Activated naive CD8-positive, alpha-beta T cell treated with anti-CD3 and anti-CD28 coated beads, Interleukin-2, amount 10 ng/mL, durations not matched to agents 7 days and 5 days (primary cell): ENCODE measurements at regions not wholly inside any gene's neighbourhood (a gene's known extent, or its start where the extent isn't known, plus 50 kb on each side); places are given as distances from the start of the nearest gene placed in this dataset.
"Not testable (repeated sequence)": the region's sequence is repeated elsewhere in the genome, so short reads cannot be mapped to it uniquely, and the experiment has no call there.

ENCODE experiments used
- ATAC-seq: fragments of 150-1000 bp; cut with Tn5 transposase; one replicate; pipeline ENCODE4 v1.10.0; 2021; ENCODE audit warnings: low read depth, moderate library complexity
- POLR2A ChIA-PET: fragments of 350-600 bp; sonication (Branson Sonifier 250); formaldehyde crosslinking; loops from one replicate; lab custom pipeline; 2021; ENCODE audit warnings: antibody characterized with exemption; lab: Charles Lee
- DNase-seq: peaks from one replicate; pipeline ENCODE4 v3.0.0; 2021
- H3K27ac Mint-ChIP-seq: one replicate; pipeline ENCODE4 v1.8.0; 2022; ENCODE audit warnings: mild to moderate bottlenecking, mixed read lengths
- H3K27me3 Mint-ChIP-seq: one replicate; pipeline ENCODE4 v1.8.0; 2022; ENCODE audit warnings: mild to moderate bottlenecking, moderate library complexity, mixed read lengths
- H3K36me3 Mint-ChIP-seq: one replicate; pipeline ENCODE4 v1.8.0; 2021; ENCODE audit warnings: mild to moderate bottlenecking, mixed read lengths
- H3K4me1 Mint-ChIP-seq: one replicate; pipeline ENCODE4 v1.8.0; 2021; ENCODE audit warnings: mixed read lengths
- H3K4me3 Mint-ChIP-seq: one replicate; pipeline ENCODE4 v1.8.0; 2022; ENCODE audit warnings: mild to moderate bottlenecking, moderate library complexity, mixed read lengths
- H3K9me3 Mint-ChIP-seq: one replicate; pipeline ENCODE4 v1.8.0; 2021; ENCODE audit warnings: mixed read lengths

- H3K4me3 Mint-ChIP-seq, DNase-seq, ATAC-seq, H3K4me1 Mint-ChIP-seq, POLR2A ChIA-PET, H3K27me3 Mint-ChIP-seq, H3K36me3 Mint-ChIP-seq, H3K27ac Mint-ChIP-seq: not testable (repeated sequence)
- H3K9me3 Mint-ChIP-seq, result peaks cover 23% of the 10 kb centered on the region
Measured at GRCh38 chr4:9577869-9578268, 133.7 kb downstream of the DEFB131A start.

GRCh38 chr4:9582880-9583279 is 138.7 kb downstream of the DEFB131A start:
- POLR2A ChIA-PET, H3K4me1 Mint-ChIP-seq, ATAC-seq, H3K27me3 Mint-ChIP-seq, H3K36me3 Mint-ChIP-seq, DNase-seq, H3K4me3 Mint-ChIP-seq, H3K27ac Mint-ChIP-seq: not testable (repeated sequence)
- peaks cover 12% of the 10 kb centered on the region for H3K9me3 Mint-ChIP-seq

GRCh38 chr4:9592010-9592409 is 147.8 kb downstream of the DEFB131A start:
- Mint-ChIP-seq H3K4me1 (no peaks in the 10 kb centered on the region), H3K9me3 (peaks cover 3% of the 10 kb centered on the region), H3K36me3 (no peaks in the 10 kb centered on the region), H3K4me3 (no peak overlapping the region), H3K27ac (no peak overlapping the region), H3K27me3 (no peaks in the 10 kb centered on the region)
- DNase-seq (no peak), ATAC-seq (no peak)
- POLR2A ChIA-PET, result no interaction called here

GRCh38 chr4:9594948-9595347 is 150.7 kb downstream of the DEFB131A start:
- POLR2A ChIA-PET, result no interaction called here
- no peak overlapping the region for H3K27ac Mint-ChIP-seq
- ATAC-seq, result no peak
- H3K9me3 Mint-ChIP-seq, result peaks cover 3% of the 10 kb centered on the region
- no peak for DNase-seq
- H3K27me3 Mint-ChIP-seq, result no peaks in the 10 kb centered on the region
- H3K4me1 Mint-ChIP-seq, result no peaks in the 10 kb centered on the region
- H3K36me3 Mint-ChIP-seq, result no peaks in the 10 kb centered on the region
- H3K4me3 Mint-ChIP-seq, result no peak overlapping the region

- DNase-seq, H3K4me3 Mint-ChIP-seq, POLR2A ChIA-PET, H3K9me3 Mint-ChIP-seq, H3K36me3 Mint-ChIP-seq, H3K27me3 Mint-ChIP-seq, H3K27ac Mint-ChIP-seq, ATAC-seq, H3K4me1 Mint-ChIP-seq: not testable (repeated sequence)
Measured at GRCh38 chr4:9595531-9595930, 151.3 kb downstream of the DEFB131A start.

GRCh38 chr4:9599266-9599665 is 155.1 kb downstream of the DEFB131A start:
- no peak for DNase-seq
- POLR2A ChIA-PET, result no interaction called here
- Mint-ChIP-seq H3K36me3 (no peaks in the 10 kb centered on the region), H3K4me1 (peaks cover 21% of the 10 kb centered on the region), H3K27ac (no peak overlapping the region), H3K4me3 (no peak overlapping the region), H3K27me3 (no peaks in the 10 kb centered on the region), H3K9me3 (no peaks in the 10 kb centered on the region)
- ATAC-seq, result no peak

GRCh38 chr4:9600246-9600645 is 156.0 kb downstream of the DEFB131A start:
- Mint-ChIP-seq H3K27ac (no peak overlapping the region), H3K9me3 (no peaks in the 10 kb centered on the region), H3K4me3 (no peak overlapping the region), H3K4me1 (peaks cover 31% of the 10 kb centered on the region), H3K36me3 (no peaks in the 10 kb centered on the region), H3K27me3 (no peaks in the 10 kb centered on the region)
- no peak for DNase-seq
- POLR2A ChIA-PET, result no interaction called here
- no peak for ATAC-seq

- Mint-ChIP-seq H3K27me3 (no peaks in the 10 kb centered on the region), H3K4me1 (peaks cover 38% of the 10 kb centered on the region), H3K9me3 (no peaks in the 10 kb centered on the region), H3K27ac (peak overlapping the region; percentile 3), H3K4me3 (no peak overlapping the region), H3K36me3 (no peaks in the 10 kb centered on the region)
- POLR2A ChIA-PET, result no interaction called here
- DNase-seq, result no peak
- no peak for ATAC-seq
Measured at GRCh38 chr4:9602389-9602914, 158.2 kb downstream of the DEFB131A start.

GRCh38 chr4:9604031-9604892 is 160.0 kb downstream of the DEFB131A start:
- not testable (repeated sequence) for H3K36me3 Mint-ChIP-seq, H3K9me3 Mint-ChIP-seq, ATAC-seq, H3K27me3 Mint-ChIP-seq
- peak; percentile 41 for DNase-seq
- peak overlapping the region; percentile 98 for H3K27ac Mint-ChIP-seq
- POLR2A ChIA-PET, result interaction anchor here (1.2 kb wide), 1 partner anchor 513 kb away, joined by 3 read pairs; the partner anchor contains the start of gene WDR1
- peak overlapping the region; percentile 92 for H3K4me3 Mint-ChIP-seq
- H3K4me1 Mint-ChIP-seq, result peaks cover 46% of the 10 kb centered on the region

- Mint-ChIP-seq H3K27ac (peak overlapping the region; percentile 98), H3K4me1 (peaks cover 46% of the 10 kb centered on the region), H3K4me3 (peak overlapping the region; percentile 92)
- H3K27me3 Mint-ChIP-seq, ATAC-seq, POLR2A ChIA-PET, H3K36me3 Mint-ChIP-seq, H3K9me3 Mint-ChIP-seq, DNase-seq: not testable (repeated sequence)
Measured at GRCh38 chr4:9604893-9605190, 160.6 kb downstream of the DEFB131A start.

GRCh38 chr4:9608300-9608699 is 164.1 kb downstream of the DEFB131A start:
- POLR2A ChIA-PET, result no interaction called here
- H3K9me3 Mint-ChIP-seq, result peaks cover 2% of the 10 kb centered on the region
- no peak overlapping the region for H3K4me3 Mint-ChIP-seq
- H3K27me3 Mint-ChIP-seq, result no peaks in the 10 kb centered on the region
- no peak for ATAC-seq
- H3K4me1 Mint-ChIP-seq, result peaks cover 32% of the 10 kb centered on the region
- no peak overlapping the region for H3K27ac Mint-ChIP-seq
- no peaks in the 10 kb centered on the region for H3K36me3 Mint-ChIP-seq
- no peak for DNase-seq

GRCh38 chr4:9610321-9610720 is 166.1 kb downstream of the DEFB131A start:
- DNase-seq, POLR2A ChIA-PET, H3K4me3 Mint-ChIP-seq, H3K27ac Mint-ChIP-seq, ATAC-seq, H3K9me3 Mint-ChIP-seq, H3K27me3 Mint-ChIP-seq, H3K36me3 Mint-ChIP-seq: not testable (repeated sequence)
- H3K4me1 Mint-ChIP-seq, result peaks cover 14% of the 10 kb centered on the region

GRCh38 chr4:9611101-9611500 is 166.9 kb downstream of the DEFB131A start:
- Mint-ChIP-seq H3K9me3 (peaks cover 2% of the 10 kb centered on the region), H3K4me1 (peaks cover 8% of the 10 kb centered on the region), H3K36me3 (no peaks in the 10 kb centered on the region), H3K27ac (no peak overlapping the region), H3K27me3 (no peaks in the 10 kb centered on the region), H3K4me3 (no peak overlapping the region)
- no peak for DNase-seq
- POLR2A ChIA-PET, result no interaction called here
- ATAC-seq, result no peak

GRCh38 chr4:9636411-9636810 is 145.0 kb upstream of the DRD5 start:
- H3K27me3 Mint-ChIP-seq, POLR2A ChIA-PET, DNase-seq, H3K36me3 Mint-ChIP-seq, H3K9me3 Mint-ChIP-seq, H3K27ac Mint-ChIP-seq, ATAC-seq, H3K4me3 Mint-ChIP-seq, H3K4me1 Mint-ChIP-seq: not testable (repeated sequence)
